Vagina (tissue), 2 donors: ENCODE measurements at regions not wholly inside any gene's neighbourhood (a gene's known extent, or its start where the extent isn't known, plus 50 kb on each side); places are given as distances from the start of the nearest gene placed in this dataset.

Experiments used
- DNase-seq, 2 donors: peaks; one replicate each; pipeline ENCODE4 v3.0.0-alpha.2; 2017; ENCODE audit errors: extremely low spot score in 2 of 2
- H3K27ac ChIP-seq: fragments of 200-600 bp; sonication (generic); one replicate; pipeline ENCODE4 v1.5.1; 2019
- H3K27me3 ChIP-seq: fragments of 200-600 bp; sonication (generic); one replicate; pipeline ENCODE4 v1.5.1; 2019
- H3K36me3 ChIP-seq, 2 donors: fragments of 200-600 bp; sonication (generic); one replicate each; pipeline ENCODE4 v1.5.1; 2017 to 2019
- H3K4me1 ChIP-seq: fragments of 200-600 bp; sonication (generic); one replicate; pipeline ENCODE4 v1.5.1; 2019
- H3K4me3 ChIP-seq, 2 donors: fragments of 200-600 bp; sonication (generic); 1 replicate in 1 of 2; 2 replicates in 1 of 2; pipeline ENCODE4 v1.5.1; 2016 to 2019
- H3K9me3 ChIP-seq: fragments of 200-600 bp; sonication (generic); one replicate; pipeline ENCODE4 v1.5.1; 2019
- POLR2A ChIP-seq, 2 donors: fragments of 450-650 bp; IDR thresholded peaks; one replicate each; pipeline ENCODE4 v1.6.1; 2017; ENCODE audit warnings: antibody characterized with exemption in 2 of 2, mild to moderate bottlenecking in 2 of 2, moderate library complexity in 2 of 2
- POLR2AphosphoS5 ChIP-seq, 2 donors: sonication (generic); formaldehyde crosslinking; IDR thresholded peaks; one replicate each; pipeline ENCODE4 v1.9.0; 2017; ENCODE audit warnings: antibody characterized with exemption in 2 of 2, mild to moderate bottlenecking in 2 of 2, low read depth in 1 of 2; ENCODE audit not compliant: insufficient read depth in 1 of 2
- intact Hi-C: fragments of 100-400 bp; cut with DNase I; formaldehyde crosslinking; loops from one replicate; pipeline ENCODE4 v1.15.1; 2023
- TF ChIP-seq, protein P1 (sequence below), 3 experiments: fragments of 450-650 bp in 2 of 3; fragments of 200-600 bp in 1 of 3; sonication (generic) in 1 of 3; IDR thresholded peaks; one replicate each; pipeline ENCODE4 v1.5.1; 2017 to 2019; ENCODE audit warnings: antibody characterized with exemption in 3 of 3, mild to moderate bottlenecking in 2 of 3, moderate library complexity in 2 of 3

DNA sequence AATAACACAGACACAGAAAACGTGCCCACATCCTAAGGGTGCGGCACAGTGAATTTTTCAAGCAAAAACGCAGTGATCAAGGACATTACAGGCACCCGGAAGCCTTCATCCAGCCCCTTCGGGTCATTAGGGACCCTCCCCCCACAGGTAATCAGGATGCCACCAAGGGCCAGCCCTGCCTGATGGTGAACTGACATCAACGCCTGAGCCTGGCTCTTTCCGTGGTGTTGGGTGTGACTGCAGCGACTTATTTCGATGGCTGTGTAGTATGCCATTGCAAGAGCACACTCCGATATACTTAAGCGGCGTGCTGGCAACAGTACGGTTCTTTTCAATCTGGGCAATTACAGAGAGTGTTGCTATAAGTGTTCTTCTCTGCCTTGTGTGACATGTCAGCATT, 310.0 kb upstream of the IRX1 start:
- no peak for TF ChIP-seq POLR2A (IDR thresholded peaks at IDR 0.05)
- TF ChIP-seq POLR2AphosphoS5 (IDR thresholded peaks at IDR 0.05; ENCODE audit: insufficient read depth in 1 of 2, low read depth in 1 of 2) = no peak
- TF ChIP-seq, protein P1, sequence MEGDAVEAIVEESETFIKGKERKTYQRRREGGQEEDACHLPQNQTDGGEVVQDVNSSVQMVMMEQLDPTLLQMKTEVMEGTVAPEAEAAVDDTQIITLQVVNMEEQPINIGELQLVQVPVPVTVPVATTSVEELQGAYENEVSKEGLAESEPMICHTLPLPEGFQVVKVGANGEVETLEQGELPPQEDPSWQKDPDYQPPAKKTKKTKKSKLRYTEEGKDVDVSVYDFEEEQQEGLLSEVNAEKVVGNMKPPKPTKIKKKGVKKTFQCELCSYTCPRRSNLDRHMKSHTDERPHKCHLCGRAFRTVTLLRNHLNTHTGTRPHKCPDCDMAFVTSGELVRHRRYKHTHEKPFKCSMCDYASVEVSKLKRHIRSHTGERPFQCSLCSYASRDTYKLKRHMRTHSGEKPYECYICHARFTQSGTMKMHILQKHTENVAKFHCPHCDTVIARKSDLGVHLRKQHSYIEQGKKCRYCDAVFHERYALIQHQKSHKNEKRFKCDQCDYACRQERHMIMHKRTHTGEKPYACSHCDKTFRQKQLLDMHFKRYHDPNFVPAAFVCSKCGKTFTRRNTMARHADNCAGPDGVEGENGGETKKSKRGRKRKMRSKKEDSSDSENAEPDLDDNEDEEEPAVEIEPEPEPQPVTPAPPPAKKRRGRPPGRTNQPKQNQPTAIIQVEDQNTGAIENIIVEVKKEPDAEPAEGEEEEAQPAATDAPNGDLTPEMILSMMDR (IDR thresholded peaks at IDR 0.05) = no peak
- intact Hi-C loops = no loop called here
- Histone ChIP-seq H3K9me3 (no peaks in the 10 kb centered on the region), H3K27ac (no peak overlapping the region), H3K4me1 (no peaks in the 10 kb centered on the region), H3K4me3 (no peak overlapping the region), H3K36me3 (no peaks in the 10 kb centered on the region), H3K27me3 (no peaks in the 10 kb centered on the region)
- DNase-seq = no peak

DNA sequence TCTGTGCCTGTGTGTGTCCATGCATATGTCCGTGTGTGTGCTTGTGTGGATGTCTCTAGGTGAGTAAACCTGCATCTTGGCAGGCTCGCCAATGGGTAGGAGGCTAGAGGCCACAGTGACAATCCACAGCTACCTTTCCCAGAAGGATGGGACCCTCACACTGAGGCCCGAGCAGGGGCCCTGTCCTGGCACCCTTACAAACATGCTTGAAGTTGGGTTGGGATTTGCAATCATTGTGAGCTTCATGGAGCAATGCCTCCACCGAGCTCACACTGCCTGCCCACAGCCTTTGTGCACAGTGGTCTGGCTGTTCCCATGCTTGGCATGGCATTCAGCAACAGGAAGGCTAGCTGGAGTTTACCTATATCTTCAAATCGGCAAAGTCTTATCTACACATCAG, 311.1 kb upstream of the IRX1 start:
- TF ChIP-seq POLR2A (IDR thresholded peaks at IDR 0.05) (no peak), POLR2AphosphoS5 (IDR thresholded peaks at IDR 0.05; ENCODE audit: insufficient read depth in 1 of 2, low read depth in 1 of 2) (no peak)
- TF ChIP-seq, protein P1 (IDR thresholded peaks at IDR 0.05) = no peak
- no peaks in the 10 kb centered on the region for H3K9me3 ChIP-seq
- DNase-seq = no peak
- H3K4me1 ChIP-seq = no peaks in the 10 kb centered on the region
- intact Hi-C loops = no loop called here
- no peak overlapping the region for H3K27ac ChIP-seq
- no peaks in the 10 kb centered on the region for H3K36me3 ChIP-seq
- H3K27me3 ChIP-seq = no peaks in the 10 kb centered on the region
- H3K4me3 ChIP-seq = no peak overlapping the region

DNA sequence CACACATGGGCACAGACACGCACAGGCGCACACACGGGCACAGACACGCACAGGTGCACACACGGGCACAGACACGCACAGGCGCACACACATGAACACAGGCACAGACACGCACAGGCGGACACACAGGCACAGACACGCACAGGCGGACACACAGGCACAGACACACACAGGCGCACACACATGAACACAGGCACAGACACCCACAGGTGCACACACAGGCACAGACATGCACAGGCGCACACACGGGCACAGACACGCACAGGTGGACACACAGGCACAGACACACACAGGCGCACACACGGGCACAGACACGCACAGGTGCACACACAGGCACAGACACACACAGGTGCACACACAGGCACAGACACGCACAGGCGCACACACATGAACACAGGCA, 312.8 kb upstream of the IRX1 start:
- Histone ChIP-seq H3K27me3 (no peaks in the 10 kb centered on the region), H3K4me1 (no peaks in the 10 kb centered on the region), H3K36me3 (no peaks in the 10 kb centered on the region), H3K27ac (no peak overlapping the region), H3K4me3 (no peak overlapping the region), H3K9me3 (no peaks in the 10 kb centered on the region)
- no peak for DNase-seq
- TF ChIP-seq, protein P1 (IDR thresholded peaks at IDR 0.05) = no peak
- TF ChIP-seq POLR2A (IDR thresholded peaks at IDR 0.05) = no peak
- no peak for TF ChIP-seq POLR2AphosphoS5 (IDR thresholded peaks at IDR 0.05; ENCODE audit: insufficient read depth in 1 of 2, low read depth in 1 of 2)
- intact Hi-C loops = no loop called here

DNA sequence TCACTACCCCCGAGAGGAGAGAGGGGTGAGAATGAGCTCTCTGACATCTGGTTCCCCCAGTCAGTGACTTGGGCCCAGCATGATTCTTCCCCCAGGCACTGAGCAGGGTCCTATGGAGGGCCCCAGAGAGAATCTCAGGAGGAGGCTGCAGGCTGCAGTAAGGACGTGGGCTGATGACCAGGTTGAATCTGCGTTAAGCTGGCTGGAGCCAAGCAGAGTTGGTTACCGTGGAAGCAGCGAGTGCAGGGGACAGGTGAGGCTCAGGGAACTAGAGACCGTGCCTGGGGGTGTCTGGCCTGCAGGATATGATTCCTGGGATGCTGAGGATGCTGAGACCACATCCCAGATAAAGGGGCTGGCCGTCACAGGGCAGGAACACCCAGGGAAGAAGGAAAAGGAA, 314.3 kb upstream of the IRX1 start:
- DNase-seq = no peak
- Histone ChIP-seq H3K27ac (no peak overlapping the region), H3K9me3 (no peaks in the 10 kb centered on the region), H3K36me3 (no peaks in the 10 kb centered on the region), H3K4me1 (no peaks in the 10 kb centered on the region), H3K4me3 (no peak overlapping the region), H3K27me3 (no peaks in the 10 kb centered on the region)
- intact Hi-C loops = no loop called here
- TF ChIP-seq, protein P1 (IDR thresholded peaks at IDR 0.05) = no peak
- no peak for TF ChIP-seq POLR2AphosphoS5 (IDR thresholded peaks at IDR 0.05; ENCODE audit: insufficient read depth in 1 of 2, low read depth in 1 of 2)
- no peak for TF ChIP-seq POLR2A (IDR thresholded peaks at IDR 0.05)

DNA sequence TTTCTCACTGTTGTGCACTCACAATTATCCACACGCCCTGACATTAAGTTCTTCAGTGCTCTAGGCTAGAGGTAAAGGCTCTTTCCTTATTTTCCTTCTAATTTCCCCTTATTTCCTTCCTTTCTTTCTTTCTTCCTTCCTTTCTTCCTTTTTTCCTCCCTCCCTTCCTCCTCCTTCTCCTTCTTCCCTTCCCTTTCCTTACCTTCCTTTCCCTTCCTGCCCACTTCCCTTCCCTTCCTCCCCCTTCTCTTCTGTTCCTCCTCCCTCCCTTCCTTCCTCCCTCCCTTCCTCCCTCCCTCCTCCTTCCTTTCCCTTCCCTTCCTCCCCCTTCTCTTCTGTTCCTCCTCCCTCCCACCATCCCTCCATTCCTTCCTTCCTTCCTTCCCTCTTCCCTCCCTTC, 317.0 kb upstream of the IRX1 start:
- no peaks in the 10 kb centered on the region for H3K9me3 ChIP-seq
- no peak overlapping the region for H3K27ac ChIP-seq
- intact Hi-C loops = no loop called here
- H3K4me3 ChIP-seq = no peak overlapping the region
- H3K36me3 ChIP-seq = no peaks in the 10 kb centered on the region
- no peaks in the 10 kb centered on the region for H3K4me1 ChIP-seq
- peak in 1 of 2 donors; percentile 22 for DNase-seq
- H3K27me3 ChIP-seq = no peaks in the 10 kb centered on the region
- TF ChIP-seq, protein P1 (IDR thresholded peaks at IDR 0.05) = no peak
- TF ChIP-seq POLR2A (IDR thresholded peaks at IDR 0.05) (no peak), POLR2AphosphoS5 (IDR thresholded peaks at IDR 0.05; ENCODE audit: insufficient read depth in 1 of 2, low read depth in 1 of 2) (no peak)
